Mesenchymal stem cell (in vitro differentiated cells and primary cell): ENCODE measurements at regions not wholly inside any gene's neighbourhood (a gene's known extent, or its start where the extent isn't known, plus 50 kb on each side); places are given as distances from the start of the nearest gene placed in this dataset.
"Not testable (repeated sequence)": the region's sequence is repeated elsewhere in the genome, so short reads cannot be mapped to it uniquely, and the experiment has no call there.

ENCODE experiments used
- DNase-seq: peaks from one replicate; pipeline ENCODE4 v3.0.0-alpha.2; 2013
- H2AFZ ChIP-seq: one replicate; pipeline ENCODE4 v1.6.1; 2013; ENCODE audit warnings: low read depth, mild to moderate bottlenecking, control low read depth, inconsistent platforms, low read length, moderate library complexity
- H2AK5ac ChIP-seq: 2 replicates; pipeline ENCODE4 v1.6.1; 2013; ENCODE audit warnings: low read length, moderate library complexity, mild to moderate bottlenecking, inconsistent platforms; ENCODE audit not compliant: severe bottlenecking
- H2BK120ac ChIP-seq: one replicate; pipeline ENCODE4 v1.6.1; 2013; ENCODE audit warnings: low read depth, mild to moderate bottlenecking, inconsistent platforms, low read length, moderate library complexity
- H2BK12ac ChIP-seq, 2 experiments: one replicate each; pipeline ENCODE4 v1.6.1; 2013; ENCODE audit warnings: inconsistent platforms in 2 of 2, low read length in 2 of 2, mild to moderate bottlenecking in 2 of 2, moderate library complexity in 2 of 2, control low read depth in 1 of 2
- H2BK15ac ChIP-seq: one replicate; pipeline ENCODE4 v1.6.1; 2013; ENCODE audit warnings: mild to moderate bottlenecking, low read depth, inconsistent platforms; ENCODE audit not compliant: poor library complexity, severe bottlenecking
- H2BK5ac ChIP-seq: 2 replicates; pipeline ENCODE4 v1.6.1; 2013; ENCODE audit warnings: low read depth, mild to moderate bottlenecking, low read length, control low read depth, inconsistent platforms; ENCODE audit not compliant: poor library complexity, severe bottlenecking
- H3K14ac ChIP-seq, 2 experiments: one replicate each; pipeline ENCODE4 v1.6.1; 2013; ENCODE audit warnings: inconsistent platforms in 2 of 2, low read length in 2 of 2, control low read depth in 1 of 2, mild to moderate bottlenecking in 1 of 2, moderate library complexity in 1 of 2
- H3K18ac ChIP-seq, 2 experiments: one replicate each; pipeline ENCODE4 v1.6.1; 2013; ENCODE audit warnings: inconsistent platforms in 2 of 2, low read length in 2 of 2, control low read depth in 1 of 2, low read depth in 1 of 2, mild to moderate bottlenecking in 1 of 2
- H3K23ac ChIP-seq, 2 experiments: one replicate each; pipeline ENCODE4 v1.6.1; 2013; ENCODE audit warnings: inconsistent platforms in 2 of 2, low read length in 2 of 2, mild to moderate bottlenecking in 2 of 2, moderate library complexity in 2 of 2, control low read depth in 1 of 2
- H3K27ac ChIP-seq: 2 replicates; pipeline ENCODE4 v1.5.1; 2013; ENCODE audit warnings: mild to moderate bottlenecking, moderate library complexity, low read length, control low read depth, inconsistent platforms; ENCODE audit not compliant: poor library complexity, severe bottlenecking
- H3K27me3 ChIP-seq, 2 experiments: 2 replicates each; pipeline versions ENCODE4 v1.6.1 to v1.7.0; 2013; ENCODE audit warnings: low read length in 2 of 2, mild to moderate bottlenecking in 2 of 2, moderate library complexity in 2 of 2, control low read depth in 1 of 2, inconsistent platforms in 1 of 2; ENCODE audit not compliant: control insufficient read depth in 1 of 2, insufficient read depth in 1 of 2
- H3K36me3 ChIP-seq, 2 experiments: 2 replicates each; pipeline versions ENCODE4 v1.6.1 to v1.7.0; 2013; ENCODE audit warnings: low read length in 2 of 2, control low read depth in 1 of 2, inconsistent platforms in 1 of 2, low read depth in 1 of 2, mild to moderate bottlenecking in 1 of 2; ENCODE audit not compliant: insufficient read depth in 2 of 2, control insufficient read depth in 1 of 2
- H3K4ac ChIP-seq, 2 experiments: one replicate each; pipeline ENCODE4 v1.6.1; 2013; ENCODE audit warnings: inconsistent platforms in 2 of 2, low read length in 2 of 2, mild to moderate bottlenecking in 2 of 2, moderate library complexity in 2 of 2, control low read depth in 1 of 2, low read depth in 1 of 2
- H3K4me1 ChIP-seq: 2 replicates; pipeline ENCODE4 v1.6.1; 2013; ENCODE audit warnings: low read depth, low read length, control low read depth; ENCODE audit not compliant: control insufficient read depth, insufficient read depth
- H3K4me2 ChIP-seq: 2 replicates; pipeline ENCODE4 v1.6.1; 2013; ENCODE audit warnings: low read length, mild to moderate bottlenecking, inconsistent platforms; ENCODE audit not compliant: poor library complexity, severe bottlenecking
- H3K4me3 ChIP-seq, 2 experiments: 2 replicates each; pipeline versions ENCODE4 v1.5.1 to v1.7.0; 2013; ENCODE audit warnings: low read length in 2 of 2, mild to moderate bottlenecking in 2 of 2, control low read depth in 1 of 2, low read depth in 1 of 2; ENCODE audit not compliant: insufficient read depth in 1 of 2
- H3K79me1 ChIP-seq: replicated peaks from 2 replicates; pipeline ENCODE4 v1.6.1; 2013; ENCODE audit warnings: mild to moderate bottlenecking, control low read depth, low read length, inconsistent platforms; ENCODE audit not compliant: poor library complexity, severe bottlenecking
- H3K9ac ChIP-seq: 2 replicates; pipeline ENCODE4 v1.7.0; 2013; ENCODE audit warnings: mild to moderate bottlenecking, low read length, moderate library complexity
- H3K9me3 ChIP-seq: 2 replicates; pipeline ENCODE4 v1.7.0; 2013; ENCODE audit warnings: mild to moderate bottlenecking, low read length; ENCODE audit not compliant: control insufficient read depth
- H4K8ac ChIP-seq: one replicate; pipeline ENCODE4 v1.6.1; 2013; ENCODE audit warnings: inconsistent platforms, mild to moderate bottlenecking, low read length, moderate library complexity
- H4K91ac ChIP-seq: one replicate; pipeline ENCODE4 v1.6.1; 2013; ENCODE audit warnings: mild to moderate bottlenecking, low read length, inconsistent platforms
- WGBS: methylation state at CpG from one replicate; pipeline ENCODE4 v1.1.7; 2013; ENCODE audit warnings: mixed read lengths; 5-methylcytosine and 5-hydroxymethylcytosine counted together

DNA sequence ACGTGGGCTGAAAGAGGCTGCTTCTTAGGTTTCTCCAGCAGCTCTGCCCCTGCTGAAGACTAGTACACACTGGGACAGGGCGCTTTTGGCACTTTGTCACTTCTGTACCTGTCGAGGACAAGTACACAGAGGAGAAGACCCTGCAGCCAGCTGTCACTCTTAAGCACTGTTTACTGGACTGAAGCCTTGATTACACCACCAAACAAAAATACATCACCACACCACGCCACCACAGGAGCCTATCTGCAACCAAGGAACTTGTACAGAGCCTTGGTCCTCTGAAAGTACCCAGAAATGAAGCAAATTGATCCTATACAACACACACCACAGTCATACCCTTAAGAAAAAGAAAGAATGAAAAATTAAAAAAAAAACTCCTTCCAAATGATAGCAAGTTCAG is 1509.5 kb upstream of the TPTE start:
- not testable (repeated sequence) for H3K27ac ChIP-seq, H3K4me3 ChIP-seq, H4K91ac ChIP-seq, DNase-seq, H2BK15ac ChIP-seq, H2BK5ac ChIP-seq, H3K79me1 ChIP-seq, H2AK5ac ChIP-seq, H3K18ac ChIP-seq, H2AFZ ChIP-seq, H3K23ac ChIP-seq, H3K14ac ChIP-seq, H3K36me3 ChIP-seq, H3K4me2 ChIP-seq, H2BK120ac ChIP-seq, H2BK12ac ChIP-seq, H3K4ac ChIP-seq, H3K9me3 ChIP-seq, H3K9ac ChIP-seq, H3K4me1 ChIP-seq, H3K27me3 ChIP-seq, H4K8ac ChIP-seq
- WGBS = 21% methylated on average over 4 of the region's 4 CpGs

DNA sequence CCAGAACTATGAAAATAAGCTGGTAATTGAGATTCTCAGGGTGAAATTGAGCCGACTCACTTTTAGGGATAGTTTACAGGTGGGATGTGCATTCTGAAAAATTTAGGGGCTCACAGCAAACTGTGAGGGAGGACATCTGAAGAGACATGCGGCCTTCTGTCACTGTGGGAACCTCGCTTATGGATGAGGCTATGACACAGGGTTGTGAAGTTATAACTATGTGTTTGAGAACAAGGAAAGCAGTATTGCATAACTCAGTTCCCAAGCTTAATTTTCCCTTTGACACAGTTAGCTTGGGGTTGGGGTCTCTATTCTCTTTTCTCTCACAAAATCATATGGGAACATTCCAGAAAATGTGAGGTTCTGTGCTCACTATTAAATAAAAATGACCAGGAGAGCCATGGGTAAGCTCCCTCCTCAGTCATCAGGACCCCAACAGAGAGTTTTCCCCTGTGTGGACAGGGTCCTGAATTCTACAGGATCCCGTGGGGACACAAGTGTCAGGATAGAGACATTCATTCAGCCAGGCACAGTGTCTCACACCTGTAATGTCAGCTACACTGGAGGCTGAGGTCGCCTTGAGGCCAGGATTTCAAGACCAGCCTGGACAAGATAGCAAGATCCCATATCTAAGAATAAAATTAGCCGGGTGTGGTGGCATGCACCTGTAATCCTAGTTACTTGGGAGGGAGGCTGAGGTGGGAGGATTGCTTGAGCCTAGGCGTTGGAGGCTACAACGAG is 1507.7 kb upstream of the TPTE start:
- not testable (repeated sequence) for H3K18ac ChIP-seq, H3K9me3 ChIP-seq, H2BK15ac ChIP-seq, H3K9ac ChIP-seq, H3K79me1 ChIP-seq, H2AFZ ChIP-seq, H3K4ac ChIP-seq, H2BK120ac ChIP-seq, DNase-seq, H3K27me3 ChIP-seq, H3K27ac ChIP-seq, H2BK5ac ChIP-seq, H3K14ac ChIP-seq, H3K4me1 ChIP-seq, H3K4me3 ChIP-seq, H2AK5ac ChIP-seq, H4K8ac ChIP-seq, H3K36me3 ChIP-seq, H4K91ac ChIP-seq, H2BK12ac ChIP-seq, H3K23ac ChIP-seq, H3K4me2 ChIP-seq
- WGBS = 52% methylated on average over 8 of the region's 8 CpGs

DNA sequence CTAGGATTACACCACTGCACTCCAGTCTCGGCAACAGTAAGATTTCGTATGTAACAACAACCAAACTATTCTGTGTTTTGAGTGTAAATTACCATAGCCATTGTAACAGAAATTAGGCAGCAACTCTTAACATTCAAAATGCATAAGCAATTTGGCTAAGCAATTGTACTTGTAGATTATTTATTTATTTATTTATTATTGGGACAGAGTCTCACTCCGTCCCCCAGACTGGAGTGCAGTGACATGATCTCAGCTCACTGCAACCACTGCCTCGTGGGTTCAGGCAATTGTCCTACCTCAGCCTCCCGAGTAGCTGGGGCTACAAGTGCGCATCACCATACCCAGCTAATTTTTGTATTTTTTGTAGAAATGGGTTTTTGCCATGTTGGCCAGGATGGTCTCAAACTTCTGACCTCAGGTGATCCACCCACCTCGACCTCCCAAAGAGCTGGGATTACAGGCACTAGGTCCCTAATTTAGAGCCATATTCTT is 1507.1 kb upstream of the TPTE start:
- not testable (repeated sequence) for H3K4me1 ChIP-seq, H2AK5ac ChIP-seq, H4K91ac ChIP-seq, H3K27ac ChIP-seq, H2BK5ac ChIP-seq, H3K4me3 ChIP-seq, H3K23ac ChIP-seq, H2BK12ac ChIP-seq, H3K36me3 ChIP-seq, H4K8ac ChIP-seq, H3K9ac ChIP-seq, H2BK120ac ChIP-seq, H3K18ac ChIP-seq, H3K9me3 ChIP-seq, H3K4ac ChIP-seq, H3K79me1 ChIP-seq, H2AFZ ChIP-seq, H3K4me2 ChIP-seq, H3K27me3 ChIP-seq, H2BK15ac ChIP-seq, H3K14ac ChIP-seq, DNase-seq
- 62% methylated on average over 7 of the region's 7 CpGs for WGBS

DNA sequence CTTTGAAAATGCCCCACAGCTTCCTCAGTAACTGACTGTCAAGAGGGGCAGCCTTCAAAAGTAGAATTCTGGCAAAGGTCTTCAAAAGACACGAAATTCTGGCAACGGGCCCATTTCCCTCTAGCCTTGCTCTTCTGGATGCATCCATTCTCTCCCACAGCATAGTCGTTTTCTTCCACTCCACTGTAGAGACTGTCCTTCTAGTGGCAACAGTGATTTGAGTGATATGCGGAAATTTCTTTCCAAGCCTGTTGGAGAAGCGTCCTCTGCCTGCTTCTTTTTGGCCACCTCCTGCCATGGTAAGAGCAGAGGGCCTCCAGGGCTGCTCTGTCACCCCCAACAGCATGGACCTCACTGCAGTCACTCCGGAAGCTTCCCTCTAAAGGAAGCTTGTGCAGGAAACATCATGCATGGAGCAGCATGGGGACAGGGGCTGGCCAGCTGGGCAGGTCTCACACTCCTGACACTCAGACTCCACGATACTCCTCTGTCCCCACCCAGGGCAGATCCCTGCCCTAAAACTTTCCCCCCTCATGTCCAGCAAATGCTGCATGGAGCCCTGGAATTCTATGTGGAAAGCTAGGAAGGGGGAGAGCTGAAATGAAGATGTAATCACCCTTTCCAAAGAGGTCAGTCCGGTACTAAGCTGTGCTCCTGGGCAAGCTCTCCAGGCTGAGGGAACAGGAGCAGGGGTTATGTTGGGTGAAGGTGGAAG is 1505.7 kb upstream of the TPTE start:
- not testable (repeated sequence) for DNase-seq, H2BK12ac ChIP-seq
- WGBS = 56% methylated on average over 7 of the region's 8 CpGs

More for the DNA sequence above, 1505.7 kb upstream of the TPTE start:
- H2AK5ac ChIP-seq, H3K4me2 ChIP-seq, H3K4ac ChIP-seq, H3K9me3 ChIP-seq, H2AFZ ChIP-seq, H2BK120ac ChIP-seq, H3K18ac ChIP-seq, H2BK15ac ChIP-seq, H3K4me1 ChIP-seq, H3K14ac ChIP-seq, H3K79me1 ChIP-seq, H2BK5ac ChIP-seq, H3K23ac ChIP-seq, H3K4me3 ChIP-seq, H4K8ac ChIP-seq, H3K27ac ChIP-seq, H3K36me3 ChIP-seq, H3K9ac ChIP-seq, H3K27me3 ChIP-seq, H4K91ac ChIP-seq: not testable (repeated sequence)
